ENCODE measurements at regions not wholly inside any gene's neighbourhood (a gene's known extent, or its start where the extent isn't known, plus 50 kb on each side); places are given as distances from the start of the nearest gene placed in this dataset.

DNA sequence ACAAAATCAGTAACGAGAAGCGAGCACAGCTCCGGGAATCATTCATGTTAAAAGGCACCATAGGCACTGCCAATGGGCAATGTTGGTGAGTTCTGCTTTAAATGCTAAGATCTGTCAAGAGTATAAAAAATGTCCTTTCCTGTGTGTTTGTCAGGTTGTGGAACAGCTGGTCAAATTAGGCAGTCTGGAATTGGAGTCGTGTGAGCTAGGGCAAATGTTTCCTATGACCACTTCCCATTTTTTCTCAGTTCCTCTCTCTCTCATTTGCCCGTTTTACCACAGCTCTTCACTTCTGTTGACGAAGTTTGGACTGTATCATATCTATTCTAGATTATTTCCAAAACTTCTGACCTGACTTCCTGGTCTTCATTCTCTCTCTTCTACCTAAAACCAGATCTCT lies 60.8 kb upstream of the GOLIM4 start:
- Histone ChIP-seq H3K4me3 (ENCODE audit: low read length) (no peak overlapping the region), H3K36me3 (ENCODE audit: control insufficient read depth, insufficient read depth, low read length) (no peaks in the 10 kb centered on the region), H3K9ac (ENCODE audit: low read length) (no peak overlapping the region), H3K4me1 (ENCODE audit: control insufficient read depth, insufficient read depth, low read length) (no peaks in the 10 kb centered on the region), H3K27me3 (ENCODE audit: control insufficient read depth, insufficient read depth, low read length) (no peaks in the 10 kb centered on the region), H3K9me3 (ENCODE audit: control insufficient read depth, low read length) (no peaks in the 10 kb centered on the region)

DNA sequence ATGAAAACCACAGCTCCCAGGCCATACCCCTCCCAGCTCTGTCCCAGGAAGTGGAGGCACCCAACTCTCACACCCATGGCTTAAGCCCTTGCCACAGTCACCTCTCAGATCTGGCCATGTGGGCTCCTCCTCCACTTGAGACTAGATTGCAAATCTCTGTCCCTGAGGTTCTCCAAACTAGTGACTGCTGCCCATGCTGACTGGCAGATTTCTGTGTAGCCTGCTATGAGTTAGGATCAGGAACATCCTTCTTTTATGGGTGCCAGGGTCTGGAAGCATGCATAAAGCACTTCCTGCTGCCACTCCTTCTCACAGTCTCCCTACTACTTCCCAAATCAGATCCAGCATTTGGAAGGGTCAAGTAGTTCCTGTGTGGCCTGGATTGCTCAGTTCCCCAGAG lies 59.6 kb upstream of the GOLIM4 start:
- Histone ChIP-seq H3K9me3 (ENCODE audit: control insufficient read depth, low read length) (no peaks in the 10 kb centered on the region), H3K36me3 (ENCODE audit: control insufficient read depth, insufficient read depth, low read length) (no peaks in the 10 kb centered on the region), H3K9ac (ENCODE audit: low read length) (no peak overlapping the region), H3K27me3 (ENCODE audit: control insufficient read depth, insufficient read depth, low read length) (no peaks in the 10 kb centered on the region), H3K4me3 (ENCODE audit: low read length) (no peak overlapping the region), H3K4me1 (ENCODE audit: control insufficient read depth, insufficient read depth, low read length) (no peaks in the 10 kb centered on the region)

DNA sequence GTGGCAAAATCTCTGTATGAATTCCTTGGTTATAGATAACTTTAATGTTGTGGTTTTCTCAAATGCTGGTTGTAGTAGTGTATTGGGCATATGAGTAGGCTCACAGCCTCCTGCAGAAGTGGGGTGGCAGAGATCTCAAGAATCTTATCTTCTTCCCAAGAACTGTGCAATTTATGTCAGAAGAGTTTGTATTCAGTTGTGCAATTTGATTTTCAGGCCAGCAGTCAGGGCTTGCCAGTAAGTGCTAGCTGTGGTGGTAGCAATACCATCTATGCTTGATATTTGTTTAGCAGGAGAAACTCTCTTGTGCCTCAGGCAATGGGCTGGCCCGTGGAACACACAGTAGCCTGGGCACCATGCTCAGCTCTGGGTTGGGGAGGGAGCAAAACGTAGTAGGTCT lies 58.4 kb upstream of the GOLIM4 start:
- H3K9ac ChIP-seq (ENCODE audit: low read length) = no peak overlapping the region
- H3K9me3 ChIP-seq (ENCODE audit: control insufficient read depth, low read length) = no peaks in the 10 kb centered on the region
- no peaks in the 10 kb centered on the region for H3K27me3 ChIP-seq (ENCODE audit: control insufficient read depth, insufficient read depth, low read length)
- H3K4me3 ChIP-seq (ENCODE audit: low read length) = no peak overlapping the region
- H3K36me3 ChIP-seq (ENCODE audit: control insufficient read depth, insufficient read depth, low read length) = no peaks in the 10 kb centered on the region
- no peaks in the 10 kb centered on the region for H3K4me1 ChIP-seq (ENCODE audit: control insufficient read depth, insufficient read depth, low read length)

DNA sequence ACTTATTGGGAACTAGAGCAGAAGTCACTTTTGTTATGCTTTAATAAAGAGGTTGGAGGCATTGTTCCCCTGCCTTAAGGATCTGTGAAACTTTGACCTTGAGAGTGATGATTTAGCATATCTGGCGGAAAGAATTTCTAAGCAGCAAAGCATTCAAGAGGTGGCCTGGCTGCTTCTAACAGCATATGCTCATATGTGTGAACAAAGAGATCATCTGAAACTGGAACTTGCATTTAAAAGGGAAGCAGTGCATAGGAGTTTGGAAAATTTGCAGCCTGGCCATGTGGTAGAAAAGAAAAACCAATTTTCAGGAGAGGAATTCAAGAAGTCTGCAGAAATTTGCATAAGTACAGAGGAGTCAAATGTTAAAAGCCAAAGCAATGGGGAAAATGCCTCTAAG lies 56.4 kb upstream of the GOLIM4 start:
- Histone ChIP-seq H3K27me3 (ENCODE audit: control insufficient read depth, insufficient read depth, low read length) (no peaks in the 10 kb centered on the region), H3K9me3 (ENCODE audit: control insufficient read depth, low read length) (no peaks in the 10 kb centered on the region), H3K4me3 (ENCODE audit: low read length) (no peak overlapping the region), H3K36me3 (ENCODE audit: control insufficient read depth, insufficient read depth, low read length) (no peaks in the 10 kb centered on the region), H3K9ac (ENCODE audit: low read length) (no peak overlapping the region), H3K4me1 (ENCODE audit: control insufficient read depth, insufficient read depth, low read length) (no peaks in the 10 kb centered on the region)
